DND-41 (cell line): ENCODE measurements at regions not wholly inside any gene's neighbourhood (a gene's known extent, or its start where the extent isn't known, plus 50 kb on each side); places are given as distances from the start of the nearest gene placed in this dataset.

Experiments used
- ATAC-seq: fragments of 200-7000 bp; cut with Tn5 transposase; 3 replicates; pipeline ENCODE4 v1.9.1; 2021; ENCODE audit warnings: low read depth; ENCODE audit not compliant: insufficient read depth
- DNase-seq: peaks from one replicate; pipeline ENCODE4 v3.0.0-alpha.2; 2020
- H2AFZ ChIP-seq: 2 replicates; pipeline ENCODE4 v1.6.0; 2012; ENCODE audit warnings: low read depth, low read length
- H3K27ac ChIP-seq: 2 replicates; pipeline ENCODE4 v1.5.1; 2012; ENCODE audit warnings: low read length, inconsistent platforms
- H3K27me3 ChIP-seq: fragments of 200-600 bp; sonication (generic); 2 replicates; pipeline ENCODE4 v1.6.0; 2012; ENCODE audit warnings: low read length, mild to moderate bottlenecking, inconsistent platforms; ENCODE audit not compliant: insufficient read depth, poor library complexity
- H3K36me3 ChIP-seq: 2 replicates; pipeline ENCODE4 v1.5.1; 2012; ENCODE audit warnings: low read length, inconsistent platforms; ENCODE audit not compliant: insufficient read depth
- H3K4me1 ChIP-seq: 2 replicates; pipeline ENCODE4 v1.5.1; 2012; ENCODE audit warnings: mild to moderate bottlenecking, low read length; ENCODE audit not compliant: insufficient read depth
- H3K4me2 ChIP-seq: 2 replicates; pipeline ENCODE4 v1.6.0; 2012; ENCODE audit warnings: mild to moderate bottlenecking, moderate library complexity, low read length, inconsistent platforms; ENCODE audit not compliant: insufficient read depth
- H3K4me3 ChIP-seq, 2 experiments: fragments of 200-600 bp in 1 of 2; shearing (Covaris generic) in 1 of 2; 2 replicates each; pipeline ENCODE4 v1.5.1; 2012 to 2016; ENCODE audit warnings: inconsistent platforms in 2 of 2, low read length in 2 of 2, mild to moderate bottlenecking in 2 of 2, low read depth in 1 of 2, moderate library complexity in 1 of 2
- H3K79me2 ChIP-seq: 2 replicates; pipeline ENCODE4 v1.6.0; 2012; ENCODE audit warnings: low read length, inconsistent platforms; ENCODE audit not compliant: insufficient read depth
- H3K9ac ChIP-seq: 2 replicates; pipeline ENCODE4 v1.6.0; 2012; ENCODE audit warnings: low read depth, mild to moderate bottlenecking, inconsistent platforms, low read length, moderate library complexity
- H3K9me3 ChIP-seq: 2 replicates; pipeline ENCODE4 v1.5.1; 2012; ENCODE audit warnings: low read length, moderate library complexity, mild to moderate bottlenecking, inconsistent platforms; ENCODE audit not compliant: insufficient read depth, severe bottlenecking
- H4K20me1 ChIP-seq: 2 replicates; pipeline ENCODE4 v1.6.0; 2012; ENCODE audit warnings: low read length; ENCODE audit not compliant: insufficient read depth
- CTCF ChIP-seq: IDR thresholded peaks from 2 replicates; pipeline ENCODE4 v1.5.1; 2012; ENCODE audit warnings: borderline replicate concordance, low read length, moderate library complexity, mild to moderate bottlenecking; ENCODE audit not compliant: poor library complexity, severe bottlenecking; ENCODE audit errors: extremely low read depth
- EZH2 ChIP-seq: IDR thresholded peaks from 3 replicates; pipeline ENCODE4 v1.6.1; 2012; ENCODE audit warnings: borderline replicate concordance, low read depth, mild to moderate bottlenecking, moderate library complexity, low read length, inconsistent platforms; ENCODE audit not compliant: severe bottlenecking

DNA sequence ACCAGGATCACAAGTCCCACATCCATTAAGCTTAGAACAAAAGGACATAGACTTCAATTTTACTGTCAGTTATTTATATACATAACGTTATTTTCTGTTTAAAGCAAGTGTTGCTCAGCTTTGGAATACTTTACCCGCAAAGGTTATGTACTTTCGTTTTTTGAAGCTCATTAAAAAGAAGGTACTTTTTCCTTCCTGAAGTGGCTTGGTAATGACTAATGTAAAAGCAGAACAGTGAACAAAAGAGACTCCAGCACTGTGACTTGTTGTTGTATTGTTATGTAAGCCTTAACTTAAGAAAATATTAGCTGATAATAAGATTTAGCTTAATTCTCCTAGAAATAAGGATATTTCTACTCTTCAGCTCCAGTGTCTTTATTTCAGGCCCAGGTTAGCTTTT lies 97.3 kb upstream of the SLCO6A1 start:
- Histone ChIP-seq H3K4me2 (no peak overlapping the region), H4K20me1 (no peaks in the 10 kb centered on the region), H2AFZ (no peak overlapping the region), H3K79me2 (no peaks in the 10 kb centered on the region), H3K27ac (no peak overlapping the region), H3K36me3 (no peaks in the 10 kb centered on the region), H3K9me3 (no peaks in the 10 kb centered on the region), H3K27me3 (no peaks in the 10 kb centered on the region), H3K4me1 (no peaks in the 10 kb centered on the region), H3K4me3 (no peak overlapping the region), H3K9ac (no peak overlapping the region)
- TF ChIP-seq CTCF (no peak), EZH2 (no peak)
- no peak for ATAC-seq
- no peak for DNase-seq

DNA sequence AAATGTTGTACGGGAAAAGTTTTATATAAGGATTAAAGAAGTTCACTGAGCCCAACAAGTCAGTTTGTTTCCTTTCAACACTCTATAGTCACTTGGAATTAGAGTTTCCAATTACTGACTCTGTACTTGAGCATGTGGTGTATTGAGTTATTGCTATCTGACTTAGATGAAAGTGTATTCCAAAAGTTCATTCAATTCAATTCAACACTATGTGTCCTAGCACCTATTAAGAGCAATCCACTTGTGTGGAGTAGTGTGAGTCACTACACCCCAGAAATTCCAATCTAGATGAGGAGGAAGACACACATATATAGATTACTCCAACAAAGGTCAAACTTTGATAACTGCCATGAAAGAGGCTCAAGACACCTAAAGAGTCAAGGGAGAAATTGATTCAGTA lies 98.2 kb upstream of the SLCO6A1 start:
- Histone ChIP-seq H3K27ac (no peak overlapping the region), H4K20me1 (no peaks in the 10 kb centered on the region), H3K9me3 (no peaks in the 10 kb centered on the region), H3K36me3 (no peaks in the 10 kb centered on the region), H3K79me2 (no peaks in the 10 kb centered on the region), H3K4me2 (no peak overlapping the region), H2AFZ (no peak overlapping the region), H3K27me3 (no peaks in the 10 kb centered on the region), H3K4me3 (no peak overlapping the region), H3K4me1 (no peaks in the 10 kb centered on the region), H3K9ac (no peak overlapping the region)
- DNase-seq: no peak
- ATAC-seq: no peak
- TF ChIP-seq EZH2 (no peak), CTCF (no peak)

GRCh38 chr5:102599289-102599688 lies 100.5 kb upstream of the SLCO6A1 start:
- no peak for DNase-seq
- no peak overlapping the region for H2AFZ ChIP-seq
- no peaks in the 10 kb centered on the region for H3K36me3 ChIP-seq
- H4K20me1 ChIP-seq: no peaks in the 10 kb centered on the region
- H3K9ac ChIP-seq: no peak overlapping the region
- no peak overlapping the region for H3K4me2 ChIP-seq
- H3K27ac ChIP-seq: no peak overlapping the region
- no peaks in the 10 kb centered on the region for H3K79me2 ChIP-seq
- ATAC-seq: no peak
- H3K27me3 ChIP-seq: no peaks in the 10 kb centered on the region
- no peaks in the 10 kb centered on the region for H3K9me3 ChIP-seq
- H3K4me3 ChIP-seq: no peak overlapping the region
- H3K4me1 ChIP-seq: no peaks in the 10 kb centered on the region
- TF ChIP-seq CTCF (no peak), EZH2 (no peak)

DNA sequence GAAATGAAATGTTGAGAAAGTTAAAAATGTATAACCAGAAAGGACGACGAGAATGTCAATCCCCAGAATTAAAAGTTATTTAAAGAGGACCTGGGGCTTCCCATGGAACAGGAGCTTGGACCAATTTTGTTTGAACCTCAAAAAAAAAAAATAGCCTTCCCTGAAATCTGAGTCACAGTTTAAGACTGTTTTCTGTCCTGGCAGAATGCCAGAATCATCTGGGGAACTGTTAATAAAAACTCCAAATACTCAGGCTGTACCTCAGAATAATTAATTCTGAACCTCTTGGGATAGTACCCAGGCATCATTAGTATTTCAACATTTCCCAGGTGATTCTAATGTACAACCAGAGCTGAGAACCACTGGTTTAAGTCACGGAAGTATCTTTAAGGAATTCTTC lies 102.2 kb upstream of the SLCO6A1 start:
- no peaks in the 10 kb centered on the region for H4K20me1 ChIP-seq
- no peaks in the 10 kb centered on the region for H3K36me3 ChIP-seq
- ATAC-seq: no peak
- no peak overlapping the region for H3K4me3 ChIP-seq
- no peaks in the 10 kb centered on the region for H3K9me3 ChIP-seq
- no peak overlapping the region for H3K4me2 ChIP-seq
- TF ChIP-seq EZH2: no peak
- no peak for TF ChIP-seq CTCF
- H3K4me1 ChIP-seq: no peaks in the 10 kb centered on the region
- no peaks in the 10 kb centered on the region for H3K79me2 ChIP-seq
- no peak overlapping the region for H3K27ac ChIP-seq
- no peak overlapping the region for H2AFZ ChIP-seq
- H3K27me3 ChIP-seq: no peaks in the 10 kb centered on the region
- no peak overlapping the region for H3K9ac ChIP-seq
- no peak for DNase-seq
